ENCODE measurements at regions not wholly inside any gene's neighbourhood (a gene's known extent, or its start where the extent isn't known, plus 50 kb on each side); places are given as distances from the start of the nearest gene placed in this dataset.

DNA sequence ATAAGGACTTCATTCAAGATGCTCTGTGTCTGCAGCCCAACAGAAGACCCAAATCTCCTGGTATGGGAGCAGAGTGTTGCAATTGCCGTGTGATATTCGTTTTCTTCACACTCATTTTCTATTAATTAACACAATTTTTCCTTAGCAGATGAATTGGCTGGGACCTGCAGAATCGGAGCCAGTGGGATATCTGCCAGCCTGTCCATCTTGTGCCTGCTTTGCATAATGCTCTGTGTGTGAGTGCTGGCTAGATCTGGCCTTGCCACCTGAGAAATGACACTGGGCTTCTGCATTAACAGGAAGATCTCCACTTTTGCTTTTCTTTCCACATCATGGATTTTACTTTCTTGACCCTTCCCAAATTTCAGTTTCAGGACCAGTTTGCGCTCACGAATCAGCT, 70.4 kb upstream of the GPR158 start:
- BruUV-seq (replicated peaks): no TSS peak
- no peaks in the 10 kb centered on the region for H3F3A ChIP-seq (ENCODE audit: low read length, unreplicated experiment)
- intact Hi-C loops (cut with micrococcal nuclease): no loop called here
- H3K9ac ChIP-seq (ENCODE audit: low read length): no peak overlapping the region
- H4K20me1 ChIP-seq (ENCODE audit: low read length): no peaks in the 10 kb centered on the region
- DNase-seq (no peak), ATAC-seq (no peak)
- no peak overlapping the region for H2AFZ ChIP-seq (ENCODE audit: low read length)
- H3K79me2 ChIP-seq (ENCODE audit: low read length): no peaks in the 10 kb centered on the region
- H3K27me3 ChIP-seq (ENCODE audit: low read length): no peaks in the 10 kb centered on the region
- no peaks in the 10 kb centered on the region for H3K9me3 ChIP-seq (ENCODE audit: low read length)
- no peaks in the 10 kb centered on the region for H3K36me3 ChIP-seq (ENCODE audit: low read depth, low read length)
- ChIA-PET POLR2A (ENCODE audit: unreplicated experiment) (no interaction called here), CTCF (no interaction called here)
- H3K9me2 ChIP-seq (replicated peaks; ENCODE audit: low read length): no peaks in the 10 kb centered on the region
- H3K4me2 ChIP-seq (ENCODE audit: low read length): no peak overlapping the region
- no peak overlapping the region for H3K27ac ChIP-seq (ENCODE audit: low read length)
- H3K4me3 ChIP-seq (ENCODE audit: low read length): no peak overlapping the region
- no peak for TF ChIP-seq EZH2 (IDR thresholded peaks at IDR 0.05; ENCODE audit: low read length, unreplicated experiment)
- TF ChIP-seq EZH2phosphoT487 (IDR thresholded peaks at IDR 0.05; ENCODE audit: borderline replicate concordance, low read length): no peak
- TF ChIP-seq, protein P1, sequence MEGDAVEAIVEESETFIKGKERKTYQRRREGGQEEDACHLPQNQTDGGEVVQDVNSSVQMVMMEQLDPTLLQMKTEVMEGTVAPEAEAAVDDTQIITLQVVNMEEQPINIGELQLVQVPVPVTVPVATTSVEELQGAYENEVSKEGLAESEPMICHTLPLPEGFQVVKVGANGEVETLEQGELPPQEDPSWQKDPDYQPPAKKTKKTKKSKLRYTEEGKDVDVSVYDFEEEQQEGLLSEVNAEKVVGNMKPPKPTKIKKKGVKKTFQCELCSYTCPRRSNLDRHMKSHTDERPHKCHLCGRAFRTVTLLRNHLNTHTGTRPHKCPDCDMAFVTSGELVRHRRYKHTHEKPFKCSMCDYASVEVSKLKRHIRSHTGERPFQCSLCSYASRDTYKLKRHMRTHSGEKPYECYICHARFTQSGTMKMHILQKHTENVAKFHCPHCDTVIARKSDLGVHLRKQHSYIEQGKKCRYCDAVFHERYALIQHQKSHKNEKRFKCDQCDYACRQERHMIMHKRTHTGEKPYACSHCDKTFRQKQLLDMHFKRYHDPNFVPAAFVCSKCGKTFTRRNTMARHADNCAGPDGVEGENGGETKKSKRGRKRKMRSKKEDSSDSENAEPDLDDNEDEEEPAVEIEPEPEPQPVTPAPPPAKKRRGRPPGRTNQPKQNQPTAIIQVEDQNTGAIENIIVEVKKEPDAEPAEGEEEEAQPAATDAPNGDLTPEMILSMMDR (conservative IDR thresholded peaks at IDR 0.05; ENCODE audit: low read depth, low read length): no peak
- no peaks in the 10 kb centered on the region for H3K4me1 ChIP-seq (ENCODE audit: insufficient read depth, low read length)

DNA sequence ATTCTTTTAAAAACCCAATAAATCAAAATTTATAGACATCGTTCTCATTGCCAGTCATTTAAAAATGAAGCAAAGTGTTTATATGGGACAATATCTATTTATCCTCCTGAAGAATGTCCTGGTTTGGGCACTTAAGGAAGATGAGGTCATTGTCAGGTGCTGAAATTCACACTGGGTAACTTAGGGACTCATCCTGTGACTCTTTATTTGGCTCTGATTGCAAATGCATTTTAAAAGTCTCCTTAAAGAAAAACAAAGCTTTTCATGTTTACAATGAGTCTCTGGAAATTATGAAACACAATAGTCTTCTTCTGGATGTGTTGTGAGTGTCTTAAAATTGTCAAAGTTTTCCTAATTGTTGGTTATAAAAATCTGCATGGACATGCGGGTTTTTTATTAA, 69.5 kb upstream of the GPR158 start:
- no peaks in the 10 kb centered on the region for H3K36me3 ChIP-seq (ENCODE audit: low read depth, low read length)
- H3F3A ChIP-seq (ENCODE audit: low read length, unreplicated experiment): no peaks in the 10 kb centered on the region
- BruUV-seq (replicated peaks): no TSS peak
- H3K79me2 ChIP-seq (ENCODE audit: low read length): no peaks in the 10 kb centered on the region
- TF ChIP-seq EZH2 (IDR thresholded peaks at IDR 0.05; ENCODE audit: low read length, unreplicated experiment) (no peak), EZH2phosphoT487 (IDR thresholded peaks at IDR 0.05; ENCODE audit: borderline replicate concordance, low read length) (no peak)
- TF ChIP-seq, protein P1 (conservative IDR thresholded peaks at IDR 0.05; ENCODE audit: low read depth, low read length): no peak
- H3K9me2 ChIP-seq (replicated peaks; ENCODE audit: low read length): no peaks in the 10 kb centered on the region
- no peaks in the 10 kb centered on the region for H3K27me3 ChIP-seq (ENCODE audit: low read length)
- ATAC-seq: no peak
- no peak overlapping the region for H3K9ac ChIP-seq (ENCODE audit: low read length)
- no peak for DNase-seq
- CTCF ChIA-PET: no interaction called here
- POLR2A ChIA-PET (ENCODE audit: unreplicated experiment): no interaction called here
- H3K27ac ChIP-seq (ENCODE audit: low read length): no peak overlapping the region
- H4K20me1 ChIP-seq (ENCODE audit: low read length): no peaks in the 10 kb centered on the region
- no peak overlapping the region for H3K4me3 ChIP-seq (ENCODE audit: low read length)
- H3K4me2 ChIP-seq (ENCODE audit: low read length): no peak overlapping the region
- no peaks in the 10 kb centered on the region for H3K4me1 ChIP-seq (ENCODE audit: insufficient read depth, low read length)
- intact Hi-C loops (cut with micrococcal nuclease): no loop called here
- no peaks in the 10 kb centered on the region for H3K9me3 ChIP-seq (ENCODE audit: low read length)
- no peak overlapping the region for H2AFZ ChIP-seq (ENCODE audit: low read length)

DNA sequence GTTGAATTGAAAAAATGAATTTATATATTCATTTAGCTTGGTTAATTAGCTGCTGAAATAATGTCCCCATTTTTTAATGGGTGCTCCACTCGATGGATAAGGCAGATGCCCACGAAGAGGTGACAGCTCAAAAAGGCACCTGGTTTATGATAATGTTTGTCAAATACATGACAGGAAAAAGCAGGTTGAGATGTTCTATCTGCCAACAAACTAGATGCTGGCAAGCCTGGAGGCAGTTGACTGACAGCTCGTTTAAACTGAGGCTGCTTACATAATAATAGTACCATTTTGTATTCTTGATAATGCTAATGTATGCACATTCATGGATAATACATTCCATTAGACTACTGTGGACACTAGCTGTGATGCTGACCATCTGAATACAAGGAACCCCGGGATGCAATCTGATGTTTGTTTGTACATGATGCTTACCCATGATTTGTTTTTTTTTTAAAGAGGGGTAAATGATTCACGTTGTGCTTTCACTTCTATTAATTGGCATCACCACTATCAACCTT, 69.0 kb upstream of the GPR158 start:
- Histone ChIP-seq H3K4me3 (ENCODE audit: low read length) (no peak overlapping the region), H3K9me2 (replicated peaks; ENCODE audit: low read length) (no peaks in the 10 kb centered on the region), H3K4me1 (ENCODE audit: insufficient read depth, low read length) (no peaks in the 10 kb centered on the region), H3K9ac (ENCODE audit: low read length) (no peak overlapping the region), H3K9me3 (ENCODE audit: low read length) (no peaks in the 10 kb centered on the region), H3F3A (ENCODE audit: low read length, unreplicated experiment) (no peaks in the 10 kb centered on the region), H4K20me1 (ENCODE audit: low read length) (no peaks in the 10 kb centered on the region), H3K79me2 (ENCODE audit: low read length) (no peaks in the 10 kb centered on the region), H3K4me2 (ENCODE audit: low read length) (no peak overlapping the region), H3K27me3 (ENCODE audit: low read length) (no peaks in the 10 kb centered on the region), H3K36me3 (ENCODE audit: low read depth, low read length) (no peaks in the 10 kb centered on the region), H3K27ac (ENCODE audit: low read length) (no peak overlapping the region), H2AFZ (ENCODE audit: low read length) (no peak overlapping the region)
- intact Hi-C loops (cut with micrococcal nuclease): no loop called here
- POLR2A ChIA-PET (ENCODE audit: unreplicated experiment): no interaction called here
- ATAC-seq (no peak), DNase-seq (no peak)
- CTCF ChIA-PET: no interaction called here
- BruUV-seq (replicated peaks): no TSS peak
- TF ChIP-seq EZH2phosphoT487 (IDR thresholded peaks at IDR 0.05; ENCODE audit: borderline replicate concordance, low read length): no peak
- TF ChIP-seq EZH2 (IDR thresholded peaks at IDR 0.05; ENCODE audit: low read length, unreplicated experiment): no peak
- TF ChIP-seq, protein P1 (conservative IDR thresholded peaks at IDR 0.05; ENCODE audit: low read depth, low read length): no peak
